ENCODE measurements at regions not wholly inside any gene's neighbourhood (a gene's known extent, or its start where the extent isn't known, plus 50 kb on each side); places are given as distances from the start of the nearest gene placed in this dataset.

DNA sequence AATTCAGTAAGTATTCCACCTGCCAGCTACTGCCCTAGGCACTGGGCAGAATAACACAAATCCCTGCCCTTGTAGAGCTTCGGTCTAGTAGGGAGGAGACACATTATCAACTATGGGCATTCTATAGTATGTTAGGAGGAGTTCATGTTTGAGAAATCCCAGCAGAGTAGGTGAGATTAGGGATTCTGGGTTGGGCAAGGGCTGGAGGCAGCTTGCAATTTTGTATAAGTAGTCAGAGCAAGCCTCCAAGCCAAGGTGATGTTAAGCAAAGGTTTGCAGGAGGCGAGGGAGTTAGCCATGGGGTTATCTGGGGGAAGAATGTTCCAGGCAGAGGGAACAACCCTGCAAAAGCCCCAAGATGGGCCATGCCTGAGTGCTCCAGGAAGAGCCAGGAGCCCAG lies 187.9 kb upstream of the HS6ST1 start:
- no peak for TF ChIP-seq POLR2A (IDR thresholded peaks at IDR 0.05)
- TF ChIP-seq, protein P1, sequence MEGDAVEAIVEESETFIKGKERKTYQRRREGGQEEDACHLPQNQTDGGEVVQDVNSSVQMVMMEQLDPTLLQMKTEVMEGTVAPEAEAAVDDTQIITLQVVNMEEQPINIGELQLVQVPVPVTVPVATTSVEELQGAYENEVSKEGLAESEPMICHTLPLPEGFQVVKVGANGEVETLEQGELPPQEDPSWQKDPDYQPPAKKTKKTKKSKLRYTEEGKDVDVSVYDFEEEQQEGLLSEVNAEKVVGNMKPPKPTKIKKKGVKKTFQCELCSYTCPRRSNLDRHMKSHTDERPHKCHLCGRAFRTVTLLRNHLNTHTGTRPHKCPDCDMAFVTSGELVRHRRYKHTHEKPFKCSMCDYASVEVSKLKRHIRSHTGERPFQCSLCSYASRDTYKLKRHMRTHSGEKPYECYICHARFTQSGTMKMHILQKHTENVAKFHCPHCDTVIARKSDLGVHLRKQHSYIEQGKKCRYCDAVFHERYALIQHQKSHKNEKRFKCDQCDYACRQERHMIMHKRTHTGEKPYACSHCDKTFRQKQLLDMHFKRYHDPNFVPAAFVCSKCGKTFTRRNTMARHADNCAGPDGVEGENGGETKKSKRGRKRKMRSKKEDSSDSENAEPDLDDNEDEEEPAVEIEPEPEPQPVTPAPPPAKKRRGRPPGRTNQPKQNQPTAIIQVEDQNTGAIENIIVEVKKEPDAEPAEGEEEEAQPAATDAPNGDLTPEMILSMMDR (IDR thresholded peaks at IDR 0.05) = no peak
- TF ChIP-seq POLR2AphosphoS5 (IDR thresholded peaks at IDR 0.05) = no peak

Data from gastroesophageal sphincter (tissue), 3 donors.